ENCODE measurements at regions not wholly inside any gene's neighbourhood (a gene's known extent, or its start where the extent isn't known, plus 50 kb on each side); places are given as distances from the start of the nearest gene placed in this dataset.
"Not testable (repeated sequence)": the region's sequence is repeated elsewhere in the genome, so short reads cannot be mapped to it uniquely, and the experiment has no call there.

- H3K4me3 Mint-ChIP-seq: no peak overlapping the region
- ATAC-seq (replicated peaks; ENCODE audit: extremely low read depth, poor library complexity, severe bottlenecking) (no peak), DNase-seq (ENCODE audit: low spot score in 2 of 2) (no peak)
- no peaks in the 10 kb centered on the region for H3K4me1 Mint-ChIP-seq
- H3K27ac Mint-ChIP-seq (ENCODE audit: low read depth): no peak overlapping the region
- H3K27me3 Mint-ChIP-seq: no peaks in the 10 kb centered on the region
- peaks cover 5% of the 10 kb centered on the region for H3K36me3 Mint-ChIP-seq (ENCODE audit: insufficient read depth)
- H3K9me3 Mint-ChIP-seq: peaks cover 5% of the 10 kb centered on the region
Observed at GRCh38 chr1:195714248-195714647, 894.0 kb downstream of the KCNT2 start.

- no peak for ATAC-seq (replicated peaks; ENCODE audit: extremely low read depth, poor library complexity, severe bottlenecking)
- Mint-ChIP-seq H3K36me3 (ENCODE audit: insufficient read depth) (peaks cover 4% of the 10 kb centered on the region), H3K9me3 (no peaks in the 10 kb centered on the region), H3K27ac (ENCODE audit: low read depth) (no peak overlapping the region), H3K4me1 (no peaks in the 10 kb centered on the region), H3K27me3 (no peaks in the 10 kb centered on the region), H3K4me3 (no peak overlapping the region)
- DNase-seq (ENCODE audit: low spot score in 2 of 2): no peak
Observed at GRCh38 chr1:195709821-195710220, 898.4 kb downstream of the KCNT2 start.

- ATAC-seq (replicated peaks; ENCODE audit: extremely low read depth, poor library complexity, severe bottlenecking): no peak
- Mint-ChIP-seq H3K9me3 (peaks cover under 1% of the 10 kb centered on the region), H3K4me1 (no peaks in the 10 kb centered on the region), H3K36me3 (ENCODE audit: insufficient read depth) (no peaks in the 10 kb centered on the region), H3K27ac (ENCODE audit: low read depth) (no peak overlapping the region), H3K27me3 (no peaks in the 10 kb centered on the region), H3K4me3 (no peak overlapping the region)
- DNase-seq (ENCODE audit: low spot score in 2 of 2): no peak
Observed at GRCh38 chr1:195704028-195704427, 904.2 kb downstream of the KCNT2 start.

GRCh38 chr1:195701149-195701548 is 907.1 kb downstream of the KCNT2 start:
- Mint-ChIP-seq H3K36me3 (ENCODE audit: insufficient read depth) (no peaks in the 10 kb centered on the region), H3K9me3 (peaks cover 5% of the 10 kb centered on the region), H3K27me3 (no peaks in the 10 kb centered on the region), H3K4me3 (no peak overlapping the region), H3K27ac (ENCODE audit: low read depth) (no peak overlapping the region), H3K4me1 (no peaks in the 10 kb centered on the region)
- no peak for ATAC-seq (replicated peaks; ENCODE audit: extremely low read depth, poor library complexity, severe bottlenecking)
- DNase-seq (ENCODE audit: low spot score in 2 of 2): no peak

GRCh38 chr1:195697130-195697529 is 911.1 kb downstream of the KCNT2 start:
- ATAC-seq (replicated peaks; ENCODE audit: extremely low read depth, poor library complexity, severe bottlenecking): no peak
- Mint-ChIP-seq H3K4me3 (no peak overlapping the region), H3K9me3 (peaks cover 5% of the 10 kb centered on the region), H3K27me3 (no peaks in the 10 kb centered on the region), H3K36me3 (ENCODE audit: insufficient read depth) (peaks cover 2% of the 10 kb centered on the region), H3K27ac (ENCODE audit: low read depth) (no peak overlapping the region), H3K4me1 (no peaks in the 10 kb centered on the region)
- no peak for DNase-seq (ENCODE audit: low spot score in 2 of 2)

- Mint-ChIP-seq H3K4me3 (no peak overlapping the region), H3K4me1 (no peaks in the 10 kb centered on the region), H3K27me3 (no peaks in the 10 kb centered on the region), H3K36me3 (ENCODE audit: insufficient read depth) (no peaks in the 10 kb centered on the region), H3K9me3 (peaks cover 7% of the 10 kb centered on the region), H3K27ac (ENCODE audit: low read depth) (no peak overlapping the region)
- DNase-seq (ENCODE audit: low spot score in 2 of 2): no peak
- no peak for ATAC-seq (replicated peaks; ENCODE audit: extremely low read depth, poor library complexity, severe bottlenecking)
Observed at GRCh38 chr1:195686764-195687163, 921.5 kb downstream of the KCNT2 start.

- Mint-ChIP-seq H3K9me3 (peaks cover 36% of the 10 kb centered on the region), H3K27me3 (no peaks in the 10 kb centered on the region), H3K27ac (ENCODE audit: low read depth) (no peak overlapping the region), H3K36me3 (ENCODE audit: insufficient read depth) (no peaks in the 10 kb centered on the region), H3K4me1 (no peaks in the 10 kb centered on the region), H3K4me3 (no peak overlapping the region)
- no peak for ATAC-seq (replicated peaks; ENCODE audit: extremely low read depth, poor library complexity, severe bottlenecking)
- DNase-seq (ENCODE audit: low spot score in 2 of 2): no peak
Observed at GRCh38 chr1:195664628-195665027, 943.6 kb downstream of the KCNT2 start.

- DNase-seq (ENCODE audit: low spot score in 2 of 2) (no peak), ATAC-seq (replicated peaks; ENCODE audit: extremely low read depth, poor library complexity, severe bottlenecking) (no peak)
- Mint-ChIP-seq H3K4me3 (no peak overlapping the region), H3K27ac (ENCODE audit: low read depth) (no peak overlapping the region), H3K4me1 (no peaks in the 10 kb centered on the region), H3K9me3 (peaks cover 36% of the 10 kb centered on the region), H3K36me3 (ENCODE audit: insufficient read depth) (no peaks in the 10 kb centered on the region), H3K27me3 (no peaks in the 10 kb centered on the region)
Observed at GRCh38 chr1:195663549-195664280, 944.5 kb downstream of the KCNT2 start.

GRCh38 chr1:195656780-195657179 is 951.5 kb downstream of the KCNT2 start:
- H3K4me1 Mint-ChIP-seq: no peaks in the 10 kb centered on the region
- H3K36me3 Mint-ChIP-seq (ENCODE audit: insufficient read depth): no peaks in the 10 kb centered on the region
- no peak overlapping the region for H3K4me3 Mint-ChIP-seq
- no peaks in the 10 kb centered on the region for H3K27me3 Mint-ChIP-seq
- ATAC-seq (replicated peaks; ENCODE audit: extremely low read depth, poor library complexity, severe bottlenecking): no peak
- no peak overlapping the region for H3K27ac Mint-ChIP-seq (ENCODE audit: low read depth)
- peaks cover 9% of the 10 kb centered on the region for H3K9me3 Mint-ChIP-seq
- no peak for DNase-seq (ENCODE audit: low spot score in 2 of 2)

- not testable (repeated sequence) for H3K4me1 Mint-ChIP-seq; H3K4me3 Mint-ChIP-seq; DNase-seq (ENCODE audit: low spot score in 2 of 2); H3K27me3 Mint-ChIP-seq; H3K27ac Mint-ChIP-seq (ENCODE audit: low read depth); H3K36me3 Mint-ChIP-seq (ENCODE audit: insufficient read depth); ATAC-seq (replicated peaks; ENCODE audit: extremely low read depth, poor library complexity, severe bottlenecking)
- peaks cover 31% of the 10 kb centered on the region for H3K9me3 Mint-ChIP-seq
Observed at GRCh38 chr1:195648875-195649274, 959.4 kb downstream of the KCNT2 start.

- no peaks in the 10 kb centered on the region for H3K36me3 Mint-ChIP-seq (ENCODE audit: insufficient read depth)
- H3K27me3 Mint-ChIP-seq: no peaks in the 10 kb centered on the region
- no peaks in the 10 kb centered on the region for H3K4me1 Mint-ChIP-seq
- no peak for ATAC-seq (replicated peaks; ENCODE audit: extremely low read depth, poor library complexity, severe bottlenecking)
- DNase-seq (ENCODE audit: low spot score in 2 of 2): no peak
- peaks cover 3% of the 10 kb centered on the region for H3K9me3 Mint-ChIP-seq
- H3K27ac Mint-ChIP-seq (ENCODE audit: low read depth): no peak overlapping the region
- no peak overlapping the region for H3K4me3 Mint-ChIP-seq
Observed at GRCh38 chr1:195637539-195637938, 970.7 kb downstream of the KCNT2 start.

- Mint-ChIP-seq H3K36me3 (ENCODE audit: insufficient read depth) (no peaks in the 10 kb centered on the region), H3K27me3 (no peaks in the 10 kb centered on the region), H3K4me3 (no peak overlapping the region), H3K27ac (ENCODE audit: low read depth) (no peak overlapping the region), H3K4me1 (no peaks in the 10 kb centered on the region), H3K9me3 (peaks cover 11% of the 10 kb centered on the region)
- ATAC-seq (replicated peaks; ENCODE audit: extremely low read depth, poor library complexity, severe bottlenecking): no peak
- DNase-seq (ENCODE audit: low spot score in 2 of 2): no peak
Observed at GRCh38 chr1:195618287-195618686, 990.0 kb downstream of the KCNT2 start.

GRCh38 chr1:195617106-195617505 is 991.1 kb downstream of the KCNT2 start:
- peaks cover under 1% of the 10 kb centered on the region for H3K9me3 Mint-ChIP-seq
- no peak overlapping the region for H3K4me3 Mint-ChIP-seq
- ATAC-seq (replicated peaks; ENCODE audit: extremely low read depth, poor library complexity, severe bottlenecking): no peak

More at GRCh38 chr1:195617106-195617505, 991.1 kb downstream of the KCNT2 start:
- H3K4me1 Mint-ChIP-seq: no peaks in the 10 kb centered on the region
- no peaks in the 10 kb centered on the region for H3K27me3 Mint-ChIP-seq
- no peak for DNase-seq (ENCODE audit: low spot score in 2 of 2)
- H3K36me3 Mint-ChIP-seq (ENCODE audit: insufficient read depth): no peaks in the 10 kb centered on the region
- H3K27ac Mint-ChIP-seq (ENCODE audit: low read depth): no peak overlapping the region
